ENCODE measurements at regions not wholly inside any gene's neighbourhood (a gene's known extent, or its start where the extent isn't known, plus 50 kb on each side); places are given as distances from the start of the nearest gene placed in this dataset.
"Not testable (repeated sequence)": the region's sequence is repeated elsewhere in the genome, so short reads cannot be mapped to it uniquely, and the experiment has no call there.

DNA sequence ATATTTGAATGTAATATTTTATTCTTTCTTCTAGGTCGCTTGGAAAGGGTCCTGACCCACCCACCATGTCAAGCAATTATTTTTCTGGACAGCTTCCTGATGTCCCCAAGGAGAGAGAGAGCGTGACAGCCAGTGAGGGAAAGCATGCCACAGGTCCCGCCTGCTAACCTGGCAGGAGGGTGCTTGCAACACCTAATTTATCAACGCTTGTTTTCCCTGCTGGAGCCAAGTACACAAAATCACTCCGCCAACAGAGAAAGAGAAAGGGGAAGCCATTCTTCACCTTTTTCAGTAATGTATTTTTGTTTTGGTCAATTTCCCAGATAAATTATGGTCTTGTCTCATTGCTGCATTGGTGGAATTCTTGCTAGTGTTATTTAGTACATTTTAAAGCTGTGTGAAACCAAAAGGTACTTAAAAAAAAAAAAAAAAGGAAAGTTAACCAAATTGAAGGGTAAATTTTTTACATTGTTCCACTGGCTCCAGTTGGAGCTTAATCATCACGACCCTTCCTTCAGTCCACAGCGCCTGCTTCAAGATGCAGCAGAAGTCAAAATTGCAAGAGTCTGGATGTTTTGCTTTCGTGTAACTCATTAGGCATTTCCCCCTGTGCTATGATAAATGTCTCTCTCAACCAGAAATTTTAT lies 88.5 kb upstream of the COPS8 start:
- WGBS, 2 donors (ENCODE audit: low coverage in 1 of 2) = 72 to 81% methylated on average over 8 of the region's 8 CpGs
- in situ Hi-C loops (cut with MboI; ENCODE audit: low pct_ligation_motif_present in 1 of 4, low pct_unique_long_range_greater_than_20kb in 1 of 4, low sequenced_read_pairs in 3 of 4) (no loop called here), intact Hi-C loops (cut with DNase I; ENCODE audit: low total_unique reads) (no loop called here)
- TF ChIP-seq POLR2A (IDR thresholded peaks at IDR 0.05) = no peak
- TF ChIP-seq, protein P1, sequence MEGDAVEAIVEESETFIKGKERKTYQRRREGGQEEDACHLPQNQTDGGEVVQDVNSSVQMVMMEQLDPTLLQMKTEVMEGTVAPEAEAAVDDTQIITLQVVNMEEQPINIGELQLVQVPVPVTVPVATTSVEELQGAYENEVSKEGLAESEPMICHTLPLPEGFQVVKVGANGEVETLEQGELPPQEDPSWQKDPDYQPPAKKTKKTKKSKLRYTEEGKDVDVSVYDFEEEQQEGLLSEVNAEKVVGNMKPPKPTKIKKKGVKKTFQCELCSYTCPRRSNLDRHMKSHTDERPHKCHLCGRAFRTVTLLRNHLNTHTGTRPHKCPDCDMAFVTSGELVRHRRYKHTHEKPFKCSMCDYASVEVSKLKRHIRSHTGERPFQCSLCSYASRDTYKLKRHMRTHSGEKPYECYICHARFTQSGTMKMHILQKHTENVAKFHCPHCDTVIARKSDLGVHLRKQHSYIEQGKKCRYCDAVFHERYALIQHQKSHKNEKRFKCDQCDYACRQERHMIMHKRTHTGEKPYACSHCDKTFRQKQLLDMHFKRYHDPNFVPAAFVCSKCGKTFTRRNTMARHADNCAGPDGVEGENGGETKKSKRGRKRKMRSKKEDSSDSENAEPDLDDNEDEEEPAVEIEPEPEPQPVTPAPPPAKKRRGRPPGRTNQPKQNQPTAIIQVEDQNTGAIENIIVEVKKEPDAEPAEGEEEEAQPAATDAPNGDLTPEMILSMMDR (IDR thresholded peaks at IDR 0.05) = no peak
- TF ChIP-seq EP300 (IDR thresholded peaks at IDR 0.05; ENCODE audit: low read depth) = no peak
- no peak for TF ChIP-seq POLR2AphosphoS5 (IDR thresholded peaks at IDR 0.05)
- H3K9me3 ChIP-seq = no peaks in the 10 kb centered on the region
- no peak for DNase-seq
- no peaks in the 10 kb centered on the region for H3K4me1 ChIP-seq
- no peaks in the 10 kb centered on the region for H3K27me3 ChIP-seq
- H3K4me3 ChIP-seq = no peak overlapping the region
- no peak overlapping the region for H3K27ac ChIP-seq
- H3K36me3 ChIP-seq = no peaks in the 10 kb centered on the region

DNA sequence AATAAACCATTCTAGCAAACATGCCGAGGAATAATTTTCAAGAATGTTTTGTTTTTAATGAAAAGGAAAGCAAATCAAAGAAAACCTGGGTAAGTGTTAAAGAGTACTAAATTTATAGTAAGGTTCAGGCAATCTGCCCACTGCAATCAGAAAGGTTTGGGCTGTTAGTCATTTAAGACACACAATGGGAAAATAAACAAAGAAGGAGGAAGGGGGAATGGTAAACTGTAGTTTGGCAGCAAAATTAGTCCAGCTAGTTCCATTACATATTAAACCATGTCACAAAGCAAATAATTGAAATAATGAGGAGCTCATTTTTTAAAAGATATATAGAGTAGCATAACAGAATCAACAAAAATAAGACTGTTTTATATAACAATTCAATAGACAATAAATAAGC lies 87.5 kb upstream of the COPS8 start:
- WGBS, 2 donors (ENCODE audit: low coverage in 1 of 2) = 19 to 56% methylated on average over 1 of the region's 1 CpG
- TF ChIP-seq POLR2A (IDR thresholded peaks at IDR 0.05) = no peak
- no peak for TF ChIP-seq EP300 (IDR thresholded peaks at IDR 0.05; ENCODE audit: low read depth)
- TF ChIP-seq POLR2AphosphoS5 (IDR thresholded peaks at IDR 0.05) = no peak
- TF ChIP-seq, protein P1 (IDR thresholded peaks at IDR 0.05) = no peak
- H3K4me1 ChIP-seq = no peaks in the 10 kb centered on the region
- H3K9me3 ChIP-seq = no peaks in the 10 kb centered on the region
- intact Hi-C loops (cut with DNase I; ENCODE audit: low total_unique reads) (no loop called here), in situ Hi-C loops (cut with MboI; ENCODE audit: low pct_ligation_motif_present in 1 of 4, low pct_unique_long_range_greater_than_20kb in 1 of 4, low sequenced_read_pairs in 3 of 4) (no loop called here)
- DNase-seq = no peak
- no peaks in the 10 kb centered on the region for H3K36me3 ChIP-seq
- H3K27me3 ChIP-seq = no peaks in the 10 kb centered on the region
- H3K27ac ChIP-seq = no peak overlapping the region
- no peak overlapping the region for H3K4me3 ChIP-seq

DNA sequence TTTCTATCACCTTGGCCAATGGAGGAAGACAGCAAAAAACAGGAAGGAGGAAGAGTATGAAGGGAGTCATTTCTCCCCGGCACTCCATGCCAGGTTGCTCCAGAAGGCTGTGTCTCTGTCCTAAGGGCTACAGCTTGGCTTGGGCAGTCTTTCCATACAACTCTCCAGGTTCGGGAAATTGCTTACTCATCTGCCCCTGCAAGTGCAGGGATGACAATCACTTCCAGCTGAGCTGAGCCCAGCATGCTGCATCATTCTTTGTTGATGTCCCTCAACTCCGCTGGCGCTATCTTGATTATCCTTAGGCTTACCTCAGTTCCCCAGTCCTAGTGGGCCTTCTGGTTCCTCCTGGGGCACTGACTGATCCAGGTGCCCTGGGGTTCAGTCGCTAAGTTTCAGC lies 86.9 kb upstream of the COPS8 start:
- Histone ChIP-seq H3K4me3 (no peak overlapping the region), H3K27ac (no peak overlapping the region), H3K9me3 (no peaks in the 10 kb centered on the region), H3K4me1 (no peaks in the 10 kb centered on the region), H3K27me3 (no peaks in the 10 kb centered on the region), H3K36me3 (no peaks in the 10 kb centered on the region)
- no peak for TF ChIP-seq EP300 (IDR thresholded peaks at IDR 0.05; ENCODE audit: low read depth)
- TF ChIP-seq, protein P1 (IDR thresholded peaks at IDR 0.05) = no peak
- TF ChIP-seq POLR2AphosphoS5 (IDR thresholded peaks at IDR 0.05) = no peak
- WGBS, 2 donors (ENCODE audit: low coverage in 1 of 2) = 82 to 100% methylated on average over 1 to 5 of the region's 5 CpGs
- DNase-seq = no peak
- intact Hi-C loops (cut with DNase I; ENCODE audit: low total_unique reads) = no loop called here
- in situ Hi-C loops (cut with MboI; ENCODE audit: low pct_ligation_motif_present in 1 of 4, low pct_unique_long_range_greater_than_20kb in 1 of 4, low sequenced_read_pairs in 3 of 4) = no loop called here

DNA sequence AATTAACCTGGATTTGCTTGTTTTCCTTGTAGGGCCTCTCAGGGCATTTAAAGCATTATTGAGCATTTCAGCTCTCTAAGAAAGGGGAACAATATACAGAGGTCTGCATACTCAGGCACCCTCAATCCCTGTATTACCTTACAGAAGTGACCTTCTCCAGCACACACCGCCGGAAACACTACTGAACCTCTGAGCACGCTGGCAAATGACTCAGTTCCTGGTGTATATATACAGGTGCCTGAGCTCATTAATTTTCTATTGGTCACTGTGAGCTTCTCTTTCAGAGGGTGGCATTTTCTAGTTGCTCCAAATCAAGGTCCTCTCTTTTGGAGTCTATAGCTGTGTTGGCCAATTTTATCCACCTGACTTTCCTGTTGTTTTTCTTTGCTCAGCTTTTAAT lies 85.2 kb upstream of the COPS8 start:
- Histone ChIP-seq H3K4me3 (no peak overlapping the region), H3K9me3 (no peaks in the 10 kb centered on the region), H3K27me3 (no peaks in the 10 kb centered on the region), H3K27ac (no peak overlapping the region), H3K36me3 (no peaks in the 10 kb centered on the region), H3K4me1 (no peaks in the 10 kb centered on the region)
- in situ Hi-C loops (cut with MboI; ENCODE audit: low pct_ligation_motif_present in 1 of 4, low pct_unique_long_range_greater_than_20kb in 1 of 4, low sequenced_read_pairs in 3 of 4) = no loop called here
- 93 to 95% methylated on average over 3 of the region's 3 CpGs for WGBS, 2 donors (ENCODE audit: low coverage in 1 of 2)
- intact Hi-C loops (cut with DNase I; ENCODE audit: low total_unique reads) = no loop called here
- no peak for DNase-seq
- no peak for TF ChIP-seq POLR2A (IDR thresholded peaks at IDR 0.05)

DNA sequence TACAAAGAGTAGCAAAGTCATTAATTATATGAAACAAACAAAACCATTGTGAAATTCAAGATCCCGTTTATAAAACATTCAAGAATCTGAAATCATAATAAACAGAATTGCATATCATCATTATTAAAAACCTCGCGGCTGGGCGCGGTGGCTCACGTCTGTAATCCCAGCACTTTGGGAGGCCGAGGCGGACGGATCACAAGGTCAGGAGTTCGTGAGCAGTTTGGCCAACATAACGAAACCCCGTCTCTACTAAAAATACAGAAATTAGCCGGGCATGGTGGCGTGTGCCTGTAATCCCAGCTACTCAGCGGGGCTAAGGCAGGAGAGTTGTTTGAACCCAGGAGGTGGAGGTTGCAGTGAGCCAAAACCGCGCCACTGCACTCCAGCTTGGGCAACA lies 80.3 kb upstream of the COPS8 start:
- DNase-seq; H3K9me3 ChIP-seq; in situ Hi-C loops (cut with MboI; ENCODE audit: low pct_ligation_motif_present in 1 of 4, low pct_unique_long_range_greater_than_20kb in 1 of 4, low sequenced_read_pairs in 3 of 4); intact Hi-C loops (cut with DNase I; ENCODE audit: low total_unique reads); H3K4me3 ChIP-seq; H3K4me1 ChIP-seq; H3K36me3 ChIP-seq; H3K27me3 ChIP-seq; H3K27ac ChIP-seq: not testable (repeated sequence)
- 77 to 79% methylated on average over 3 to 17 of the region's 17 CpGs for WGBS, 2 donors (ENCODE audit: low coverage in 1 of 2)
